ENCODE measurements at regions not wholly inside any gene's neighbourhood (a gene's known extent, or its start where the extent isn't known, plus 50 kb on each side); places are given as distances from the start of the nearest gene placed in this dataset.

DNA sequence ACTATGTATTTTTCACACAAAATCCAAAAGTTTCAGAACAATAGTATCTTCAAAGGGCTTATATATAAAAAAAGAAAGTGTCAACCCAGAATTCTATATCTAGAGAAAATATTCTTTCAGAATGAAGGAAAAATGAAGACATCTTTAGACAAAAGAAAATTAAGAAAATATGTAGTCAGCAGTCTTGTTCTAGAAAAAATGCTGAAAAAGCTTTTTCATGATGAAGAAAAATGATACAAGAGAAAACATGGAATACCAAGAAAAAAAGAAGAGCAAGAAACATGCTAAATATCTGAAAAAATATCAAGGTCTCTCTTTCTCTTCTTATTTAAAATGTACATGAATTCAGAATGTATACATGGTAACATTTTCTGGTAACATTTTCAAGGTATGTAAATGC lies 816.8 kb upstream of the FAT3 start:
- Histone ChIP-seq H3K9me3 (no peaks in the 10 kb centered on the region), H3K27me3 (no peaks in the 10 kb centered on the region), H3K4me1 (peaks cover 0 to 11% (median 7%) of the 10 kb centered on the region in 4 donors), H3K4me3 (no peak overlapping the region), H3K36me3 (no peaks in the 10 kb centered on the region), H3K27ac (replicated peaks in 1 of 4) (no peak overlapping the region)
- intact Hi-C loops (cut with DNase I), result no loop called here
- DNase-seq (ENCODE audit: extremely low spot score), result no peak
- TF ChIP-seq CTCF (IDR thresholded peaks at IDR 0.05), result no peak
- no peak for TF ChIP-seq EP300 (IDR thresholded peaks at IDR 0.05)
- TF ChIP-seq POLR2AphosphoS5 (IDR thresholded peaks at IDR 0.05), result no peak
- no peak for TF ChIP-seq POLR2A (IDR thresholded peaks at IDR 0.05; ENCODE audit: low read depth)

DNA sequence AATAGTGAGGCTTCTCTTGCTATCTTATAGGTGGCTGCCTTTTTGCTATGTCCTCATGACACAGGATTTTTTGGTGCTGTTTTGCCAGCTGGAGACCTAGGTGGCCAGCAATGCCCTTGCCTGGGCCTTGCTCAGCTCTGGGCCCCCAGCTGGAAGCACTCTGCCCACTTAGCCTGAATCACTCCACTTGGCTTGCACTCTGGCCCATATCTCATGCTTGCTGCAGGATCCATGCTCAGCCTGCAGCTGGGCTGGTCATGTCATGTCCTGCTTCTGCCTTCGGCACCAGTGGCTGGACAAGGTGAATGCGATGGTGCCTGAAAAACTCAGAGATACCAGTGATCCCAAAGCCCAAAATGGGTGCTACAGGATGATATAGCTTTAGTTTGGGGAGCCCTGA lies 818.6 kb upstream of the FAT3 start:
- Histone ChIP-seq H3K9me3 (peaks cover 0 to 6% (median 2%) of the 10 kb centered on the region in 4 donors), H3K27ac (replicated peaks in 1 of 4) (no peak overlapping the region), H3K27me3 (no peaks in the 10 kb centered on the region), H3K4me3 (no peak overlapping the region), H3K36me3 (no peaks in the 10 kb centered on the region), H3K4me1 (peaks cover 0 to 11% (median 7%) of the 10 kb centered on the region in 4 donors)
- intact Hi-C loops (cut with DNase I), result no loop called here
- TF ChIP-seq POLR2AphosphoS5 (IDR thresholded peaks at IDR 0.05) (no peak), CTCF (IDR thresholded peaks at IDR 0.05) (no peak), EP300 (IDR thresholded peaks at IDR 0.05) (no peak), POLR2A (IDR thresholded peaks at IDR 0.05; ENCODE audit: low read depth) (no peak)
- no peak for DNase-seq (ENCODE audit: extremely low spot score)
- 100% methylated on average over 2 of the region's 2 CpGs for WGBS

GRCh38 chr11:91404344-91404743 lies 820.3 kb upstream of the FAT3 start:
- Histone ChIP-seq H3K9me3 (peaks cover 0 to 6% (median 2%) of the 10 kb centered on the region in 4 donors), H3K27ac (replicated peaks in 1 of 4) (no peak overlapping the region), H3K27me3 (no peaks in the 10 kb centered on the region), H3K4me1 (peaks cover 0 to 11% (median 7%) of the 10 kb centered on the region in 4 donors), H3K4me3 (no peak overlapping the region), H3K36me3 (no peaks in the 10 kb centered on the region)
- intact Hi-C loops (cut with DNase I), result no loop called here
- DNase-seq (ENCODE audit: extremely low spot score), result no peak
- no peak for TF ChIP-seq CTCF (IDR thresholded peaks at IDR 0.05)
- TF ChIP-seq POLR2A (IDR thresholded peaks at IDR 0.05; ENCODE audit: low read depth), result no peak
- no peak for TF ChIP-seq POLR2AphosphoS5 (IDR thresholded peaks at IDR 0.05)
- TF ChIP-seq EP300 (IDR thresholded peaks at IDR 0.05), result no peak

GRCh38 chr11:91397134-91397468 lies 827.5 kb upstream of the FAT3 start:
- no peaks in the 10 kb centered on the region for H3K27me3 ChIP-seq
- peaks cover 0 to 6% (median 2%) of the 10 kb centered on the region in 4 donors for H3K9me3 ChIP-seq
- peaks cover 8 to 21% (median 19%) of the 10 kb centered on the region in 4 donors for H3K4me1 ChIP-seq
- no peak for TF ChIP-seq EP300 (IDR thresholded peaks at IDR 0.05)
- no peak for TF ChIP-seq POLR2A (IDR thresholded peaks at IDR 0.05; ENCODE audit: low read depth)
- TF ChIP-seq POLR2AphosphoS5 (IDR thresholded peaks at IDR 0.05), result no peak
- TF ChIP-seq CTCF (IDR thresholded peaks at IDR 0.05), result no peak
- H3K4me3 ChIP-seq, result no peak overlapping the region
- H3K36me3 ChIP-seq, result no peaks in the 10 kb centered on the region
- intact Hi-C loops (cut with DNase I), result no loop called here
- no peak for DNase-seq (ENCODE audit: extremely low spot score)
- WGBS, result 54% methylated on average over 2 of the region's 2 CpGs
- H3K27ac ChIP-seq (replicated peaks in 1 of 4), result no peak overlapping the region
